ENCODE measurements at regions not wholly inside any gene's neighbourhood (a gene's known extent, or its start where the extent isn't known, plus 50 kb on each side); places are given as distances from the start of the nearest gene placed in this dataset.

GRCh38 chr1:69029649-69030048 lies 532.8 kb upstream of the DEPDC1 start:
- TF ChIP-seq, protein P1, sequence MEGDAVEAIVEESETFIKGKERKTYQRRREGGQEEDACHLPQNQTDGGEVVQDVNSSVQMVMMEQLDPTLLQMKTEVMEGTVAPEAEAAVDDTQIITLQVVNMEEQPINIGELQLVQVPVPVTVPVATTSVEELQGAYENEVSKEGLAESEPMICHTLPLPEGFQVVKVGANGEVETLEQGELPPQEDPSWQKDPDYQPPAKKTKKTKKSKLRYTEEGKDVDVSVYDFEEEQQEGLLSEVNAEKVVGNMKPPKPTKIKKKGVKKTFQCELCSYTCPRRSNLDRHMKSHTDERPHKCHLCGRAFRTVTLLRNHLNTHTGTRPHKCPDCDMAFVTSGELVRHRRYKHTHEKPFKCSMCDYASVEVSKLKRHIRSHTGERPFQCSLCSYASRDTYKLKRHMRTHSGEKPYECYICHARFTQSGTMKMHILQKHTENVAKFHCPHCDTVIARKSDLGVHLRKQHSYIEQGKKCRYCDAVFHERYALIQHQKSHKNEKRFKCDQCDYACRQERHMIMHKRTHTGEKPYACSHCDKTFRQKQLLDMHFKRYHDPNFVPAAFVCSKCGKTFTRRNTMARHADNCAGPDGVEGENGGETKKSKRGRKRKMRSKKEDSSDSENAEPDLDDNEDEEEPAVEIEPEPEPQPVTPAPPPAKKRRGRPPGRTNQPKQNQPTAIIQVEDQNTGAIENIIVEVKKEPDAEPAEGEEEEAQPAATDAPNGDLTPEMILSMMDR (IDR thresholded peaks at IDR 0.05; ENCODE audit: low read length), result no peak
- TF ChIP-seq EZH2 (optimal IDR thresholded peaks at IDR 0.05; ENCODE audit: low read depth, low read length), result no peak
- TF ChIP-seq EZH2phosphoT487 (IDR thresholded peaks at IDR 0.05; ENCODE audit: low read length), result no peak

Measured in MM.1S (cell line).